Keratinocyte (primary cell): ENCODE measurements at regions not wholly inside any gene's neighbourhood (a gene's known extent, or its start where the extent isn't known, plus 50 kb on each side); places are given as distances from the start of the nearest gene placed in this dataset.

Experiments
- DNase-seq: peaks from one replicate; pipeline ENCODE4 v3.0.0-alpha.2; 2011; ENCODE audit warnings: low read depth, missing footprints, low spot score
- FAIRE-seq: peaks from 2 replicates; lab custom pipeline; 2011; peaks lifted over from hg19 to GRCh38; lab: Jason Lieb, UNC
- H2AFZ ChIP-seq: 2 replicates; pipeline ENCODE4 v1.6.0; 2012; ENCODE audit warnings: low read length, control low read depth, inconsistent platforms; ENCODE audit not compliant: control insufficient read depth
- H3K27ac ChIP-seq: 2 replicates; pipeline ENCODE4 v1.5.1; 2011; ENCODE audit warnings: low read length; ENCODE audit not compliant: control insufficient read depth, insufficient read depth
- H3K27me3 ChIP-seq: 3 replicates; pipeline ENCODE4 v1.6.0; 2011; ENCODE audit warnings: low read length; ENCODE audit not compliant: control insufficient read depth, insufficient read depth; ENCODE audit errors: extremely low read depth
- H3K36me3 ChIP-seq, 2 experiments: 2 replicates in 1 of 2; 3 replicates in 1 of 2; pipeline ENCODE4 v1.5.1; 2011; ENCODE audit warnings: low read length in 2 of 2, mild to moderate bottlenecking in 1 of 2; ENCODE audit not compliant: control insufficient read depth in 2 of 2, insufficient read depth in 2 of 2; ENCODE audit errors: extremely low read depth in 1 of 2
- H3K4me1 ChIP-seq: 3 replicates; pipeline ENCODE4 v1.5.1; 2011; ENCODE audit warnings: low read length; ENCODE audit not compliant: control insufficient read depth, insufficient read depth; ENCODE audit errors: extremely low read depth
- H3K4me2 ChIP-seq: 3 replicates; pipeline ENCODE4 v1.6.0; 2011; ENCODE audit warnings: low read depth, low read length; ENCODE audit not compliant: control insufficient read depth, insufficient read depth; ENCODE audit errors: extremely low read depth
- H3K4me3 ChIP-seq, 3 experiments: fragments of 200-600 bp in 1 of 3; sonication (generic) in 1 of 3; 2 replicates in 2 of 3; 3 replicates in 1 of 3; pipeline ENCODE4 v1.5.1; 2011 to 2016; ENCODE audit warnings: low read length in 3 of 3, mild to moderate bottlenecking in 3 of 3, control low read depth in 2 of 3, inconsistent platforms in 1 of 3, low read depth in 1 of 3, mixed read lengths in 1 of 3, mixed run types in 1 of 3, moderate library complexity in 1 of 3; ENCODE audit not compliant: control insufficient read depth in 2 of 3, insufficient read depth in 2 of 3; ENCODE audit errors: extremely low read depth in 1 of 3
- H3K79me2 ChIP-seq: 2 replicates; pipeline ENCODE4 v1.6.0; 2012; ENCODE audit warnings: low read length; ENCODE audit not compliant: control insufficient read depth, insufficient read depth
- H3K9ac ChIP-seq: 3 replicates; pipeline ENCODE4 v1.6.0; 2011; ENCODE audit warnings: low read length; ENCODE audit not compliant: control insufficient read depth, insufficient read depth; ENCODE audit errors: extremely low read depth
- H3K9me1 ChIP-seq: 3 replicates; pipeline ENCODE4 v1.6.0; 2011; ENCODE audit warnings: low read length; ENCODE audit not compliant: control insufficient read depth, insufficient read depth; ENCODE audit errors: extremely low read depth
- H3K9me3 ChIP-seq: 2 replicates; pipeline ENCODE4 v1.5.1; 2012; ENCODE audit warnings: low read depth, low read length; ENCODE audit not compliant: control insufficient read depth
- H4K20me1 ChIP-seq: 3 replicates; pipeline ENCODE4 v1.6.0; 2011; ENCODE audit warnings: low read length; ENCODE audit not compliant: control insufficient read depth, insufficient read depth; ENCODE audit errors: extremely low read depth
- CTCF ChIP-seq, 3 experiments: IDR thresholded peaks in 1 of 3; conservative IDR thresholded peaks in 1 of 3; optimal IDR thresholded peaks in 1 of 3; 2 replicates in 2 of 3; 3 replicates in 1 of 3; pipeline versions ENCODE3 to v1.5.1; 2011; ENCODE audit warnings: low read length in 3 of 3, mild to moderate bottlenecking in 3 of 3, moderate library complexity in 2 of 3, control low read depth in 1 of 3, inconsistent platforms in 1 of 3; ENCODE audit not compliant: insufficient read depth in 2 of 3; ENCODE audit errors: extremely low read depth in 1 of 3
- EZH2 ChIP-seq: IDR thresholded peaks from one replicate; pipeline ENCODE4 v1.6.1; 2012; ENCODE audit warnings: inconsistent platforms, mild to moderate bottlenecking, low read length, moderate library complexity
- dilution Hi-C: fragments of 300-500 bp; cut with MboI; formaldehyde crosslinking; loops from one replicate; pipeline ENCODE4 v1.7.0; 2020; ENCODE audit warnings: low sequenced_read_pairs; ENCODE audit not compliant: extremely low pct_ligation_motif_present

- no peak for FAIRE-seq
- H3K79me2 ChIP-seq, result no peaks in the 10 kb centered on the region
- no peaks in the 10 kb centered on the region for H3K27me3 ChIP-seq
- H3K4me1 ChIP-seq, result no peaks in the 10 kb centered on the region
- no peak overlapping the region for H2AFZ ChIP-seq
- H3K9me3 ChIP-seq, result no peaks in the 10 kb centered on the region
- H3K9me1 ChIP-seq, result no peaks in the 10 kb centered on the region
- dilution Hi-C loops, result no loop called here
- no peak for DNase-seq
- H3K27ac ChIP-seq, result no peak overlapping the region
- H3K36me3 ChIP-seq, result no peaks in the 10 kb centered on the region
- no peak overlapping the region for H3K4me3 ChIP-seq
- no peaks in the 10 kb centered on the region for H4K20me1 ChIP-seq
- no peak overlapping the region for H3K4me2 ChIP-seq
- TF ChIP-seq CTCF (optimal IDR thresholded peaks at IDR 0.05 in 1 of 3, IDR thresholded peaks at IDR 0.05 in 1 of 3, conservative IDR thresholded peaks at IDR 0.05 in 1 of 3; ENCODE audit: extremely low read depth in 1 of 3, insufficient read depth in 2 of 3, low read length in 3 of 3), result no peak
- TF ChIP-seq EZH2, result no peak
- H3K9ac ChIP-seq, result no peak overlapping the region
Measured at GRCh38 chr2:145931781-145932395, 1412.0 kb upstream of the ZEB2 start.

DNA sequence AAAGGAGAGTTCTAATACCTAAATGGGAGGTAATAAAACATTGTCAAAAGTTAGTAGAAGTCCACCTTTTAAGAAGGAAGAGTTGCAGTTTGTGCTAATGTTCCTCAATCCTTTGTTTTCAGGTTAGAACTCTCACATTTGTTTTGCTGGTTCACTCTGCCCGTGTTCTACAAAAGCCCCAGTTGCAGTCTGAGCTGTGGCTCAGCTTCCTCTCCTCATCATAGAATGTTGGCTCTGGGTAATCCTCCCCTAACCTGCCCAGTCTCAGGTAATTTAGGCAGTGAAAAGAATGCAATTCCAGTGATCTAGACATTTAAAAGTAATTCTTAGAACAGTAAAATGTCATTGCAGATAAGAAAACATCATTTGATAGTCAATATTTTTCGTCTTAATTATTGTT, 1410.4 kb upstream of the ZEB2 start:
- DNase-seq (no peak), FAIRE-seq (no peak)
- Histone ChIP-seq H3K4me2 (no peak overlapping the region), H3K4me3 (no peak overlapping the region), H3K4me1 (no peaks in the 10 kb centered on the region), H3K9me3 (no peaks in the 10 kb centered on the region), H3K79me2 (no peaks in the 10 kb centered on the region), H3K36me3 (no peaks in the 10 kb centered on the region), H3K9me1 (no peaks in the 10 kb centered on the region), H2AFZ (no peak overlapping the region), H4K20me1 (no peaks in the 10 kb centered on the region), H3K27me3 (no peaks in the 10 kb centered on the region), H3K27ac (no peak overlapping the region), H3K9ac (no peak overlapping the region)
- TF ChIP-seq EZH2 (no peak), CTCF (optimal IDR thresholded peaks at IDR 0.05 in 1 of 3, IDR thresholded peaks at IDR 0.05 in 1 of 3, conservative IDR thresholded peaks at IDR 0.05 in 1 of 3; ENCODE audit: extremely low read depth in 1 of 3, insufficient read depth in 2 of 3, low read length in 3 of 3) (no peak)
- dilution Hi-C loops, result no loop called here
